Breast epithelium (tissue), 3 donors: ENCODE measurements at regions not wholly inside any gene's neighbourhood (a gene's known extent, or its start where the extent isn't known, plus 50 kb on each side); places are given as distances from the start of the nearest gene placed in this dataset.

Source experiments
- CTCF ChIP-seq, 3 donors: fragments of 450-650 bp; IDR thresholded peaks; one replicate each; pipeline ENCODE4 v1.5.1; 2016 to 2017; ENCODE audit warnings: antibody characterized with exemption in 3 of 3, mild to moderate bottlenecking in 3 of 3, moderate library complexity in 3 of 3
- POLR2A ChIP-seq: fragments of 450-650 bp; IDR thresholded peaks from one replicate; pipeline ENCODE4 v1.6.1; 2016; ENCODE audit warnings: antibody characterized with exemption, mild to moderate bottlenecking, moderate library complexity

- TF ChIP-seq CTCF (IDR thresholded peaks at IDR 0.05) (no peak), POLR2A (no peak)
Observed at GRCh38 chr17:71881581-71881980, 239.2 kb upstream of the SOX9 start.
